ENCODE measurements at regions not wholly inside any gene's neighbourhood (a gene's known extent, or its start where the extent isn't known, plus 50 kb on each side); places are given as distances from the start of the nearest gene placed in this dataset.

GRCh38 chr21:20315042-20315441 is 683.2 kb upstream of the NCAM2 start:
- no peak for DNase-seq
- no peak overlapping the region for H3K4me3 Mint-ChIP-seq
- H3K9me3 Mint-ChIP-seq, result peaks cover 45% of the 10 kb centered on the region
- H3K36me3 Mint-ChIP-seq (ENCODE audit: low read depth), result peaks cover 4% of the 10 kb centered on the region; the same call in 1 of the 2 replicates
- TF ChIP-seq CTCF (IDR thresholded peaks at IDR 0.05), result no peak
- H3K4me1 Mint-ChIP-seq (ENCODE audit: low read depth), result no peaks in the 10 kb centered on the region
- H3K27ac Mint-ChIP-seq, result no peak overlapping the region
- H3K27me3 Mint-ChIP-seq (ENCODE audit: insufficient read depth), result no peaks in the 10 kb centered on the region

DNA sequence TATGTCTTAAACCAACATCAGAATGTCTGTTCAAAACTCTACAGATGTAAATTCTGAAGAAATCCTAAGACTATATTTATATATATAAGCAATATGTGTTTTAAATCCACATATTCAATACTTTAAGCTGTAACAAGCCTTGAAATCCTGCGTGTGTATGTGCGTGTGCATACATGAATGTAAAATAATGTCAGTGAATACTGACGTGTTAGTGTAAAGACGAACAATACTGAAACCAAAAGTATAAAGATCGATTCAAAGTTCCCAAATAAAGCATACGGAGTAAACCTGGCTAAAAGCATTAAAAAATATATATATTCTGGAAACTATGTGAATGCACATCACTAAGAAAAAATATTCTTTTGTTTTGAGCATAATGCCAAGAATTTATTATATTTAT is 668.6 kb upstream of the NCAM2 start:
- Mint-ChIP-seq H3K27ac (no peak overlapping the region), H3K4me3 (peak overlapping the region; percentile 62; the same call in 1 of the 2 replicates), H3K36me3 (ENCODE audit: low read depth) (0 out of 2 replicates have a peak, but pooled peaks cover 5% of the 10 kb centered on the region), H3K4me1 (ENCODE audit: low read depth) (no peaks in the 10 kb centered on the region), H3K9me3 (peaks cover 36% of the 10 kb centered on the region), H3K27me3 (ENCODE audit: insufficient read depth) (no peaks in the 10 kb centered on the region)
- DNase-seq, result no peak
- TF ChIP-seq CTCF (IDR thresholded peaks at IDR 0.05), result no peak

GRCh38 chr21:20330652-20331051 is 667.6 kb upstream of the NCAM2 start:
- no peak for TF ChIP-seq CTCF (IDR thresholded peaks at IDR 0.05)
- DNase-seq, result no peak
- H3K4me1 Mint-ChIP-seq (ENCODE audit: low read depth), result no peaks in the 10 kb centered on the region
- H3K9me3 Mint-ChIP-seq, result peaks cover 38% of the 10 kb centered on the region
- 0 out of 2 replicates have a peak, but pooled peaks cover 1% of the 10 kb centered on the region for H3K36me3 Mint-ChIP-seq (ENCODE audit: low read depth)
- peak overlapping the region; percentile 75; the same call in 1 of the 2 replicates for H3K4me3 Mint-ChIP-seq
- H3K27me3 Mint-ChIP-seq (ENCODE audit: insufficient read depth), result no peaks in the 10 kb centered on the region
- H3K27ac Mint-ChIP-seq, result no peak overlapping the region

DNA sequence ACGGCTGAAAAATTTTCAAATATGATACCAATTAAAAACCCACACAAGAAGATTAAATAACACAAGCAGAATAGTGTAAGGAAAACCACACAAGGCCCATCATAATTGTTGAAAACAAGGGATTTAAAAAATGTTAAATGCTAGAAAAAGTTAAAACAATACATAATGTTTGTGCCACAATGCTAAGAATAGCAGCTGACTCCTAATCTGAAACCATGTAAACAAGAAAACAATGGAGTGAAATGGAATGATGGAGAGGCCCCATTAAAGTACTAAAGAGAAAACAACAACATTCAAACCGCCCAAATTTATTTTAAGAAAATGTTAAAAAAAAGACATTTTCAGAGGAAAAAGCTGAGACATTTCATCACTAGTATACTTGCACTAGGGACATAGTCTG is 663.6 kb upstream of the NCAM2 start:
- Mint-ChIP-seq H3K4me1 (ENCODE audit: low read depth) (no peaks in the 10 kb centered on the region), H3K27ac (no peak overlapping the region), H3K27me3 (ENCODE audit: insufficient read depth) (no peaks in the 10 kb centered on the region), H3K36me3 (ENCODE audit: low read depth) (no peaks in the 10 kb centered on the region), H3K4me3 (no peak overlapping the region), H3K9me3 (peaks cover 38% of the 10 kb centered on the region)
- no peak for DNase-seq
- no peak for TF ChIP-seq CTCF (IDR thresholded peaks at IDR 0.05)

GRCh38 chr21:20341431-20341830 is 656.8 kb upstream of the NCAM2 start:
- Mint-ChIP-seq H3K9me3 (peaks cover 43% of the 10 kb centered on the region), H3K36me3 (ENCODE audit: low read depth) (peaks cover 4% of the 10 kb centered on the region; the same call in 1 of the 2 replicates), H3K4me1 (ENCODE audit: low read depth) (no peaks in the 10 kb centered on the region), H3K4me3 (no peak overlapping the region), H3K27ac (no peak overlapping the region), H3K27me3 (ENCODE audit: insufficient read depth) (no peaks in the 10 kb centered on the region)
- no peak for DNase-seq
- TF ChIP-seq CTCF (IDR thresholded peaks at IDR 0.05), result no peak

DNA sequence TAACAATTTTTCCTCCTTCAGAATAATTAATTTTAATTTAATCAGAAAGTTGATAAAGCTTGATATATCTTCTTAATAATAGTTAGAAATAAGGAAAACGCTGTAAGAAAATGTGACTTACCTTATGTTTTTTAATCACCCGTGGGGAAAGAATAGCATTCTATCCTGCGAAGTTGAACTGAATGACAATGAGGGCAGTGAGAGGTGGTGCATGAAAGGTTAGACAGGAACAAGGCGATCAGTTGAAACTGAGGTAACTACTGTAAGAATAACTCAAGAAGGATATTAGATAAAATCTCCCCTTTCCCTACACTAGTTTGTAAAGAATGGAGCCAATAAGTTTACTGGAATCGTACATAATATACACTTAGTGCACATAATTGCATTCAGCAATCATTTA is 655.0 kb upstream of the NCAM2 start:
- DNase-seq, result no peak
- Mint-ChIP-seq H3K27ac (no peak overlapping the region), H3K4me3 (no peak overlapping the region), H3K9me3 (peaks cover 51% of the 10 kb centered on the region), H3K27me3 (ENCODE audit: insufficient read depth) (no peaks in the 10 kb centered on the region), H3K4me1 (ENCODE audit: low read depth) (no peaks in the 10 kb centered on the region), H3K36me3 (ENCODE audit: low read depth) (peaks cover 10% of the 10 kb centered on the region; the same call in 1 of the 2 replicates)
- TF ChIP-seq CTCF (IDR thresholded peaks at IDR 0.05), result no peak

Data from HFFc6 (cell line).